NCI-H2081 (cell line): ENCODE measurements at regions not wholly inside any gene's neighbourhood (a gene's known extent, or its start where the extent isn't known, plus 50 kb on each side); places are given as distances from the start of the nearest gene placed in this dataset.
A peak's percentile ranks its signal among the peaks of the same experiment; 100 is the strongest.
"Not testable (repeated sequence)": the region's sequence is repeated elsewhere in the genome, so short reads cannot be mapped to it uniquely, and the experiment has no call there.

ENCODE experiments used
- DNase-seq, 2 experiments: peaks; one replicate each; lab custom pipeline; 2025; lab: John Stamatoyannopoulos, UW

DNA sequence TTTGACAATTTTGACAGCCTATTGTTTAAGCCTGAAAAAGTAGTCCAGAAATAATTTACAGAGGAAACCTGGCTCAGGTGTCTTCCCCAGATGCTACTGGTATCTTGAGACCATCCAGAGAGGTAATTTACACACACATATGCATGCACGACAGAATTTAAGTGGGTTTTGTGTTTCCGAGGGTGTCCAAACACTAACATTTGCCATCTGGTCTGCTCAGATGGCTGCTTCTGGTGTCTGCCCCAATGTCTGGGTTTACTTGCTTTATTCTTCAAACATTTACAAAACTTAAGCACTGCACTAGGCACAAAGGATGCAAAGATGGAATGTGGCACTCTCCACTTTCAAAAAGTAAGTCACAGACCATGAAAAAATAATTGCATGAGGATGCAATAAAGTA, 226.6 kb upstream of the EGLN3 start:
- no peak for DNase-seq

DNA sequence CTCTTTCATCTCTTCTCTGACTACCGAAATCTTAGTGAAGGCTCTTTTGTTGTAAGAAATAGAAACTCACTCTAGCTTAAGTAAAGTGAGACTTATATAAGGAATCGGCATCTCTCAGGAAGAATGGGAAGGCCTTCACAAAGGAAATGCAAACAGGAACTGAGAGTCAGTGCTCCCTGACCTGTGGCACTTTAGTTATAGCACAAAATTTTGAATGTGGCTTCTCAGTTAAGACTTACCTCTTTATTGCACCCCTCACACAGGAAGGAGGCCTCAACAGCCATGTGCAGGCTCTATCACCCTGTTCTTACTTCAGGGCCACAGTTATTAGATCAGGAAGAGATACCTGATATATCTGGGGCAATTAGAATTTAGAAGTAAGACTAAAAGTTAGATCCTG, 224.7 kb upstream of the EGLN3 start:
- no peak for DNase-seq

DNA sequence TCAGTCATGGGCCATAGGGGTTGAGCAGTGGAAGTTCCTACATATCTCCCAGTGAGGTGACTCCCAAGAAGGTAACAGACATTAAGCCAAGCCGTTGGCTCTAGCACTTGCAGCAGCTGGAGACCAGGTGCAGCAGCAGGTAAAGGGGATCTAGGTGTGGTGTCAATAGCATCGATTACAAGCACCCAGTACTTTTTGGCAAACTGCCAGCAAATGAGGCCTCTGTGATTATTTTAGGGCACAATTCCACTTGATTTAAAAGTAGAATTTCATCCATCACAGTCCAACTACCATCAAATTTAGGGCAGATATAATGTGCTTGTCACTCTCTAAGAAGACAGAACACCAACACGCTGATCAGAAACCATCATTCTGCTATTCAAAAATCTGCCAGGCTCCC, 224.1 kb upstream of the EGLN3 start:
- DNase-seq, result peak in 1 of 2 experiments; percentile 6

DNA sequence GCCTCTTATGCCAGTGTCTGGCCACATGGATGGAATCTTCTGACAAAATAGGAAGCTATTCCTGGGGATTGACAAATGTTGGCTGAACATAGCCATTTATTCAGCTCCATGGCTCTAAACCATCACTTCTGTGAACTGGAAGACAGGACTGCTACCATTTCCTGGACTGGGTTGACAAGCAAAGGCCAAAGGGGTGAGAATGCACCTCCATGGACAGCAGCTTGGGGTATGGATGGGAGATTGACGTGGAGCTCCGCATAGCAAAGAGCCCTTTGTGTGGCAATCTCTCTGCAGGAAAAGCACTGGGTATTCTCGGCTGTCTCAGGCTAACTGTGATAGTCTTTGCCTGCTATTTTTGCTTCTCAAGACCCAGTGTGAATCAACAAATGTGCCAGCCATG, 223.0 kb upstream of the EGLN3 start:
- DNase-seq, result no peak

DNA sequence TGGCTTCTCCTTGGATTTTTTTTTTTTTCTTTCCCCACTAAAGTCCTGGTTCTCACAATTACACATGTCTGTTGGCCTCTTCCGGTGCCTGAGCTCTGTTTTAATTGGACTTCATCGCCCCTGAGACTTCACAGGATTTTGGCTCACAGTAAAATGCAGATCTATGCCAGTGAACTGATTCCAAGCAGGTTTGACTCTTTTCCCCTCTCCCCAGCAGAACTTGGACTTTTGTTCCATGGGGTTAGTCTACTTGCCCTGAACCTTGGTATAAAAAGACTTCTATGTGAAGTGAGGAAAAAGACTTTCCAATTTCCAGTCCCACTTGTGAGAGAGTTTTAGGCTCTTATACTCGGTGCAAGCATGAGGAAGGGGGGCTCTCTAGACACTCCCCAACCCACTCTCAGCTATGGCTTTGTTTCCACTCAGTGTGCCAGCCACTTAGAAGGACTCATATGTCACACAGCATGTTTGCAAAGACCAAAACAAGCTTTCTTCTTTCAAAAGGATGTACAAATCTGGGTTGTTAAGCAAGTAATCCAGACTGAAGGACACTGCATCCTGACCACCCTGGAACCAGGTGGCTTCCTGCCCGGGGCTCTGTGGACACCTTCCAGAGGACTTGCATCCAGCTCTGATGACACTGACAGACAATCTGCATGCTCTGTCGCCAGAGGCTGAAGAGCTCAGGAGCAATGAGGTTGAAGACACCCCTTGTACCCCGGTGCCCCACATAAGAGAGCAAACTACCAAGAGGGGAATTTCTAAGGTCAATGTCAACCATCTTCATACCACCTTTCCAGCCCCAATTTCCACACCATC, 221.9 kb upstream of the EGLN3 start:
- no peak for DNase-seq

DNA sequence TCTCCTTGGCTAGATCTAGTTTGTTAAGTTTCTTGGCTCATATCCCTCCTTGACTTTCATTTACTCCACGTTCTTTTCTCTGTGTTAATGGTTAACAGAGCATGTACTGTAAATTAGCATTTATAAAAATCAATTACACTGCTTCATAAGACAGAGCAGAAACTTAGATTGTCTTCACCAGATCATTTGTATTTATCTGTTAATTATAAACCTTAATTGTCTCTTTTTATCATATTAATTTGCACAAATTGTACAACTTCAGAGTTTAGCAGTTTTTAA, 221.2 kb upstream of the EGLN3 start:
- DNase-seq, result no peak

DNA sequence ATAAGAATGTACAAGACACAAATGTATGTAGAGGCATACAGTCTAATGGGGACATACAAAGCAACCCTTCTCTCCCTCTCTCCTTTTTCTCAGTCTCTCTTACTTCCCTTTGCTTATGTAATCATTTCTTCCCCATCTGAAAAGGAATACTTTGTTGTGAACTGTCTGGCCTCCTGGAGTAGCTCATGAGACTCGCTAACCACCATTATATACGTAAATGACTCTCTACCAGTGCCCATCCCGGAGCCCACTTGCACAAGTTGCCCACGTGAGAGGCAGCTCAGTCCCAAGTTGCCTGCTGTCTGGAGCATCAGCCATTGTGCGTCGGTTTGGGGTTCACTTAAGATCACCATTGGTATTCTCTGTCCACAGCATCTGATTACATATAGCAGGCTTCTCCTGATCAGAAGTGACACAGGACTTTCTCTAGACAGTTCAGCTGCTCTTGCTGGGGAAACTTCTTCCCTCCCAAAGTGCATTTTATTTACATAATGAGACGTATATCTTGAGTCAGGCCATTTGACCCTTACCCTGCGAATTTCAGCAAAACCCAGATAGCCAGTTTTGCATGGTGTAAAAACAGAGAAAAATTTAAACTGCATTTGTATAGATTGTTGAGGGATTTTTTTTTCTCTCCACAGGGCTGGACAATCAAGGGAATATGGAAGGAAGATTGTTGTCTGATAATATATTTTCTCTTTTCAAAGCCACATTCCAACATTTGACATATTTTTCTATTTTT, 220.7 kb upstream of the EGLN3 start:
- DNase-seq, result no peak

DNA sequence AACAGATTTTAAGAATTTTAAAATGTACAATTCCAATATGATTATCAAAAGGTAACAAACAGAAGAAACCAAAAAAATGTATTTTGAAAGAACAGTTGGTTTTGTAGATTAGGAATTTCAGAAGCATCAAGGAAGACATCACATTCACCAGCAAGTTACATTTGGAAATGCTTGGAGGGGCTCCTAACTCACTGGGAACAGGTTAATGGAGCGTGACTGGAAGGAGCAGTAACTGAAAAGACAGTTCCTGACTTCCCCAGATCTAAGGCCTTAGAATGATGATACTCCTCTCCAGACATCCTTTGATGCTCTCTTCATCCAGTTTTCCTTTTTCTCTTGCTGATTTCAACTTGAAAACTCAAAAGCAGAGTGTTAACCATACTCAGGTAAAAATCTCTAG, 220.0 kb upstream of the EGLN3 start:
- DNase-seq, result no peak

DNA sequence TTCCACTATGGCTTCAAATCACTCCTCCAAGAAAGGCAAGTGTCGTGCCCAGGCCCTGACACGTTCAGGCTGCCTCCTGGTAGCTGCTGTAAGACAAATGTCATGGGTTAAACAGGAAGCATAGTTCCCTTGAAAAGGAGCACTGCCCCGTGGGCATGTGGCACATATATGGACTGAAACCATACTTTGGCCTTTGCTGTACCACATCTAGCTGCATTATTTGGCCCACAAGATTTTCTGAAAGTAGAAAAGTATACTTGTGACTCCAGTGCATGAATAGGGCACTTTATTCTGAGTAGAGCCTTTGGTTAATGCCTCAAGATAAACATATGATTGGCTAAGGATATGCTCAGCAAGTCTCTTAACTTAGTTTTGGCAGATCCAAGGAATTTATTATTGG, 218.7 kb upstream of the EGLN3 start:
- DNase-seq, result no peak

DNA sequence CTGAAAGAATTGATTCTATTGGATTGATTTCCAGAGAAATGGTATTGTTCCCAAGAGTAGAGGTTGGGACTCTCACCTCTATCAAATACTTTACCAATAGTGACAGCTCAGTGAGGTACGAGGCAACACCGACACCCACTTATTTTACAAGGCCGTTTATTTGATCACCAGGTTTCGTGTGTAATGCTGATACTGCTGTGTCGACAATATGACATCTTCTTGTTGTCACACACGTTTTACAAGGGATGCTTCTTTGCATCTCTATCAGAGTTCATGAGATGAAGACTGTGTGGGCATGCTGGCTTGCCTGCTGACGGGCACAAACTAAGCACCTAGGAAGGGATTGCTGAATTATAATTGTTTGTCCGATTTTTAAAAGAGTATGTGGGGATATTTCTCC, 217.8 kb upstream of the EGLN3 start:
- no peak for DNase-seq

DNA sequence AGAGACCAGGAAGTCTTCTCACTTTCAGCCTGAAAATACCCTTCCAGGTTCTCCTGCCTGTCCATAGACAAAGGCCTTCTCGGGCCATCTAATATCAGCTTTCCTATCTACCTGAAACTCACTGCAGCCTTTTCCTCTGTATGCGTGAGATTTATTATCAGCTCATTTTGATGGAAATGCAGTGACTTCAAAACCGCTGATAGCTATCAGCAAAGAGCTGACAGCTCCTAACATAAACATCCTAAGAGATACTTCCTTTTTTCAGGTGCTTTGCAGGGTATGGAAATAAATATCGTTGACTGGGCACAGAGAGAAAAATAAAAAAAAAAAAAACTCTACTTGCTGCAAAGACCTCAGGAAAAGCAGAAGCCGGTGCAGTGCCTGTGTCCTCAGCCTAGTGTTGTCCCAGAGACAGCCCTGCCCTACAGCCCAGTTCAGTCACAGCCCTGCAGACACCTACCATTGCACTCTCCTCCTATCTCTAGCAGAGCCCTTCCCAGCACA, 215.0 kb upstream of the EGLN3 start:
- no peak for DNase-seq

DNA sequence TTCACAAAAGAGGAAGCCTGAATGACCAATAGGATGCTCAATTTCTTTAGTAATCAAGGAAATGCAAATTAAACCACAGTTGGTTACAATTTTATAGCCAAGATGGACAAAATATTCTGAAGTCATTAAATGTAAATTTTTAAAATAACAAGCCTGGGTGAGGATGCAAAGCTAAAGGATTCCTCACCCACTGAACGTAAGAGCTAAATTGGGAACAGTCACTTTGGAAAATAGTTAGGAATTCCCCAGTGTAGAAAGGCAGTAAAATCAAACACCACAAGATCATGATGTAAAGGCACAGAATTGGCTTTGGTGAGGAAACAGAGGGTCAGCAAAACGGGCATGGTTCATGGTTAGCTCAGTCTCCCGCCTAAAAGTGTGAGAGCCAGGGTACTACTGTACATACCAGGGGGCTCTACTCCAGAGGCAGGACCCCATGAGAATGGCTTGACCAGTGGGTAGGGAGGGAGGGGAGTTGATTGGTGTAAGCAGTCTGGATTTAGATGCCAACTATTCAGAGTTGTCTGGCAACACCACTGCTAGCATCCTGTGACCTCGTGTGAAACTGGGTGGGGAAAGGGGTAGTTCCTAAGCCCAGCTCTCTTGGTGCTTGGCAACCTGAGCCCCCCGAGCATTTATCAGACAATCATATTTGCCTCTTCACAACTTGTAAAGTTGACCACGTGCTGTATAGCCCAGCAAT, 213.4 kb upstream of the EGLN3 start:
- no peak for DNase-seq

DNA sequence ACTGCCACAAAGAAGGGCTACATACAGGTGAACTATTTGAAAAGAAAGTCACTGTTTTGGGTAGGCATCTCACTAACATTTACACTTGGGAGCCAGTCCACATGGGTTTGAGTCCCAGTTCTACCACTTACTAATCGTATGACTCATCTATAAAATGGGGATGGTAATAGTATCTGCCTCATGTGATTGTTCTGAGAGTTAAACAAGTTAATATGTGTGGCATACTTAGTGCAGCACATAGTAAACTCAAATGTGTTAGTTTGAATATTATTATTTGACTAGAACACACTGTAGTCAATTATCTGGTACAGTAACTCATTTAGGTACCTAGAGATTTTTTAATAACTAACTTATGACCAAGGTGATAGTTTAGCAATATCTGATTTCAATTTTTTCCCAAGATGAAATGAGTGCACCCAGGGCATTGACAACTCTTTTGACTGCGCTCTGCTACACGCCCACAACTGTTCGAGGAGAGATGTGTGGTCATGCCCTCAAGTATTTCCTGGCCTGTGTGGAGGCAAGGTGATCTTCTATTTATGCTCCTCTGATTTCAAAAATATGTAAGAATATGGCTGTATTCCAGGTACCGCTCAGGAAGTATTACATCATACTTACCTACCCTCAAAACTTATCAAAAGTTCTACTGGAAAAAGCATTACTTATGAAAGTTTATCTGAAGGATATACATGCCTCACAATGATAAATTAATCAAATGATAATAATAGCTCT, 210.6 kb upstream of the EGLN3 start:
- no peak for DNase-seq

DNA sequence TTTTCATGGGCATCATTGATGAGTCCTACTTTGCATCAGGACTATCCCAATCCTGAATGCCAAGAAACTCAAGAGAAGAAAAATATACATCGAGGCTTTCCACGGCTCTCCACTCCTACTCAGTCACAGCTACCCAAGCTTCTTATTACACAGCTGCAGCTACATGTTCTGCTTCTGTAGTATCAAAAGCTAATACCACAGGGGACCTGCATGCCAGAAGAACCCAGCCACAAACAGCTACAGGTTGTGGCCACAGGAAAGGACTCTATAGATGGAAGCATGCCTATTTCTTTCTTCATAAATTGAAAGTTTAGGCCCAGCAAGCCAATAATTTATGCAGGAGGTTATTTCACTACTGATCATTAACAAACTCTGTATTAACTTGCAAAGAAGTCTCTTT, 209.7 kb upstream of the EGLN3 start:
- no peak for DNase-seq

DNA sequence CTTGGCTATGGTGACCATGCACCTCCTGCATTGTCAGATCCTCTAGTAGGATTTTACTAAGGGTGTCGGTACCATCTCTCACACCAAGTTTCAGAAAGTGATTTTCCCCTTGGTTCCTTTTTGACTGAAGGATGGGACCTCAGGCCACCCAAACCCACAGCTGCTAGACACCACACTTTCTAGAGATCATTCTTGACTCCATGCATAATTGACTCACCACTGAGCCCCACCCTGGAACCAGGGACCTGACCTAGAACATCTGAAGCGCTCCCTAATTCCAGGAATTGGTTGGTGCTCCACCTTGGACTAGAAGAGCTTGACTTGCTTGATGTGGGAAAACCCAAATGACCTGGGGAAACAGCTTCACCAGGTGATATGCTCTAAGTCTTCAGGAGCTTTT, 206.8 kb upstream of the EGLN3 start:
- DNase-seq, result no peak

DNA sequence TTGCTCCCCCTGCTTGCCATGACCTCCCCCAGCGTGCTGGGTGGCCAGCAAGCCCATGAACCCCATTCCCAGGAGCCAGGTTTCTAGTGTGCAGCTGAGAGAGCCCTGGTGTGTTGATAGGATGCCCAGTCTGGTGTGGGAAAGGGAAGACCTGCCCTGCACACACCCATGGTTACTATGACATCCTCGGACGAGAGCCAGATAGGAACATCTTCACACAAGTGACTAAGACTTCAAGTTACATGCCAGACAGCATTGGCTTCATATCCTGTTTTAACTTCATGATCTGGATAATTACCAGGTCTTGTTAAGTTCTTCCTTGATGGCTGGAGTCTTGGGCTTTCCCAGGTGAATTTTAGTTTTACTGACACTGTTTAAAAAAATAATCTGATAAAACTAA, 196.6 kb upstream of the EGLN3 start:
- DNase-seq, result no peak

DNA sequence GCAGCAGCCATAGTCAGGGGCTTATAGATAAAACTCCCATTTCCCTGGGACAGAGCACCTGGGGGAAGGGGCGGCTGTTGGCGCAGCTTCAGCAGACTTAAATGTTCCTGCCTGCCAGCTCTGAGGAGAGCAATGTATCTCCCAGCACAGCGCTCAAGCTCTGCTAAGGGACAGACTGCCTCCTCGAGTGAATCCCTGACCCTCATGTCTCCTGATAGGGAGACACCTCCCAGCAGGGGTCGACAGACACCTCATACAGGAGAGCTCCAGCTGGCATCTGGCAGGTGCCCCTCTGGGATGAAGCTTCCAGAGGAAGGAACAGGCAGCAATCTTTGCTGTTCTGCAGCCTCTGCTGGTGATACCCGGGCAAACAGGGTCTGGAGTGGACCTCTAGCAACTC, 189.3 kb upstream of the EGLN3 start:
- not testable (repeated sequence) for DNase-seq

DNA sequence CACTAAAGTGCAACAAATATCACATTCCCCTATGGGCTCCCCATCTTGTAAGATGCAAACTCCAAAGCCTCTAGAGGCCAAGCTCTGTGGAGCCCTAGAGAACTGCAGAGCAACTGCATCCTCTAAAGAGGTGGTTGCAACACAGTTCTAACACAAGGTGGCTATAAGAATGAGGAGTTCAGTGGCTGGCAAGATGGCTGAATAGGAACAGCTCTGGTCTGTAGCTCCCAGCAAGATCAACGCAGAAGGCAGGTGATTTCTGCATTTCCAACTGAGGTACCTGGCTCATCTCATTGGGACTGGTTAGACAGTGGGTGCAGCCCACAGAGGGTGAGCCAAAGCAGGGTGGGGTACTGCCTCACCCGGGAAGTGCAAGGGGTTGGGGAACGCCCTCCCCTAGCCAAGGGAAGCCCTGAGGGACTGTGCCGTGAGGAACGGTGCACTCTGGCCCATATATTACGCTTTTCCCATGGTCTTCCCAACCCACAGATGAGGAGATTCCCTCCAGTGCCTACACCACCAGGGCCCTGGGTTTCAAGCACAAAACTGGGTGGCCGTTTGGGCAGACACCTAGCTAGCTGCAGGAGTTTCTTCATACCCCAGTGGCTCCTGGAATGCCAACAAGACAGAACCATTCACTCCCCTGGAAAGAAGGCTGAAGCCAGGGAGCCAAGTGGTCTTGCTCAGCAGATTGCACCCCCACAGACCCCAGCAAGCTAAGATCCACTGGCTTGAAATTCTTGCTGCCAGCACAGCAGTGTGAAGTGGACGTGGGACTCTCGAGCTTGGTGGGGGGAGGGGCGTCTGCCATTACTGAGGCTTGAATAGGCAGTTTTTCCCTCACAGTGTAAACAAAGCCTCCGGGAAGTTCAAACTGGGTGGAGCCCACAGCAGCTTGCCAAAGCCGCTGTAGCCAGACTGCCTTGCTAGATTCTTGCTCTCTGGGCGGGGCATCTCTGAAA, 188.6 kb upstream of the EGLN3 start:
- DNase-seq, result peak in 1 of 2 experiments; percentile 11

DNA sequence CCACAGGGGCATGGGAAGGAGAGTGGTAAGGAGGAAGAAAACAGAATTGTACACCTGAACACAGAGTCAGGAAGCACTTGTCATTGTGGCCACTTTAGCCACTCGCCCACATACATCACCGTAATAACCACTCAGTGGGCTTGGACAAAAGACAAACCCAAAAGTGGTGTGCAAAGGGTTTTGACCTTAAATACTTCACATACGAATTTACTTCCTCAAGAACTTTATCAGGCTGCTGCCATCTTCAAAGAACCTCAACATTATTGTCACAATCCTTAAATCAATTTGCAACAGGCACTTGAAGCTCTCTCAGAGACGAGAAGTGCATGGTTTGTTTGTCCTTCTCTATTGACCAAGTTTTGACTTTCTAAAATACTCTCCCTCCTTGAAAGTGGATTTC, 187.3 kb upstream of the EGLN3 start:
- DNase-seq, result no peak

DNA sequence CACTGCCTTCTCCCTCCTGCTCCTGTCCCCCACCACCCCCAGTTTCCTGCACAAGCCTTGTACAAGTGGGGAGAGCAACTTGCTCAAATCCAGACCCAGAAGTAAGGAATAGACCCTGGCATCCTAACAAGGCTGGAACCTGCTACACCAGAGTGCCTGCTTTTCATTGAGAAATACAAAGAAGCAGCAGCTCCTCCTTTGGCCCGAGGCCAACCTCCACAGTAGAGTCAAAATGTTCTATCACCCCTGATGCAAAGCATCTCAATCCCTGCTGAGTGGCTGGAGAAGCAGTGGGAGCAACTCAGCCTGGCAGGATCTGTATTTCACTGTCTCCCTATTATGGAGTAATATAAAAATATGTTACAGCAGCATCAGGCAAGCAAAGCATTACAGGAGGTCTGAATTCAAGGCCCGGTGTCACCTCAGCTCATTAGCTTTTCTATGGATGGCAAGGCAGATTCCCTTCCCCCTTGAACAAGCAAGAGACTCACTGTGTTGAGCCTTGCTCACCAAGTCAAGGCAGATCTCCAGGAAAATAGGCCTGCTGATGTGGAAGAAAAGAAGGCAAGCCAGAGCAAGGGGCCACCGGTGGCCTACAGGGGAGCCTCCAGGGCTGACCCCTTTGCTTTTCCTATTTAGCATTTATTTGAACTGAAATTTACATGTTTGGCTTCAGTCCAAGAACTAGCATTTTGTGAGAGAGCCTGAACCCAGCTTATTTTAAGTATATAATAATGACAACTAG, 186.3 kb upstream of the EGLN3 start:
- no peak for DNase-seq
